AG04449 (cell line): ENCODE measurements at regions not wholly inside any gene's neighbourhood (a gene's known extent, or its start where the extent isn't known, plus 50 kb on each side); places are given as distances from the start of the nearest gene placed in this dataset.

Experiments
- CTCF ChIA-PET: fragments of 350-600 bp; formaldehyde crosslinking; extraction: SDS; loops from one replicate; lab custom pipeline; 2021; ENCODE audit warnings: antibody characterized with exemption; lab: Yijun Ruan, JAX
- POLR2A ChIA-PET: fragments of 400-600, 350-600 bp; formaldehyde crosslinking; extraction: SDS; loops from one replicate; lab custom pipeline; 2020; ENCODE audit warnings: antibody characterized with exemption, inconsistent platforms; lab: Yijun Ruan, JAX
- DNase-seq: peaks from one replicate; pipeline ENCODE4 v3.0.0-alpha.2; 2010; ENCODE audit warnings: low read depth, low spot score
- H3K4me3 ChIP-seq: 2 replicates; pipeline ENCODE4 v1.5.1; 2011; ENCODE audit warnings: low read depth, mild to moderate bottlenecking, control low read depth, low read length
- TF ChIP-seq, protein P1 (sequence below): IDR thresholded peaks from one replicate; pipeline ENCODE4 v1.5.1; 2011; ENCODE audit warnings: mild to moderate bottlenecking, moderate library complexity, low read length, control low read depth, inconsistent platforms; ENCODE audit not compliant: insufficient read depth; ENCODE audit errors: missing control alignments

- no peak overlapping the region for H3K4me3 ChIP-seq
- ChIA-PET POLR2A (interaction anchor here (0.6 to 1.4 kb wide), 2 partner anchors 41 to 127 kb away, joined by 3 read pairs; no protein-coding TSS in a partner anchor), CTCF (no interaction called here)
- TF ChIP-seq, protein P1, sequence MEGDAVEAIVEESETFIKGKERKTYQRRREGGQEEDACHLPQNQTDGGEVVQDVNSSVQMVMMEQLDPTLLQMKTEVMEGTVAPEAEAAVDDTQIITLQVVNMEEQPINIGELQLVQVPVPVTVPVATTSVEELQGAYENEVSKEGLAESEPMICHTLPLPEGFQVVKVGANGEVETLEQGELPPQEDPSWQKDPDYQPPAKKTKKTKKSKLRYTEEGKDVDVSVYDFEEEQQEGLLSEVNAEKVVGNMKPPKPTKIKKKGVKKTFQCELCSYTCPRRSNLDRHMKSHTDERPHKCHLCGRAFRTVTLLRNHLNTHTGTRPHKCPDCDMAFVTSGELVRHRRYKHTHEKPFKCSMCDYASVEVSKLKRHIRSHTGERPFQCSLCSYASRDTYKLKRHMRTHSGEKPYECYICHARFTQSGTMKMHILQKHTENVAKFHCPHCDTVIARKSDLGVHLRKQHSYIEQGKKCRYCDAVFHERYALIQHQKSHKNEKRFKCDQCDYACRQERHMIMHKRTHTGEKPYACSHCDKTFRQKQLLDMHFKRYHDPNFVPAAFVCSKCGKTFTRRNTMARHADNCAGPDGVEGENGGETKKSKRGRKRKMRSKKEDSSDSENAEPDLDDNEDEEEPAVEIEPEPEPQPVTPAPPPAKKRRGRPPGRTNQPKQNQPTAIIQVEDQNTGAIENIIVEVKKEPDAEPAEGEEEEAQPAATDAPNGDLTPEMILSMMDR: no peak
- DNase-seq: peak; percentile 9
Observed at GRCh38 chr6:165181951-165182414, 127.4 kb downstream of the C6orf118 start.

DNA sequence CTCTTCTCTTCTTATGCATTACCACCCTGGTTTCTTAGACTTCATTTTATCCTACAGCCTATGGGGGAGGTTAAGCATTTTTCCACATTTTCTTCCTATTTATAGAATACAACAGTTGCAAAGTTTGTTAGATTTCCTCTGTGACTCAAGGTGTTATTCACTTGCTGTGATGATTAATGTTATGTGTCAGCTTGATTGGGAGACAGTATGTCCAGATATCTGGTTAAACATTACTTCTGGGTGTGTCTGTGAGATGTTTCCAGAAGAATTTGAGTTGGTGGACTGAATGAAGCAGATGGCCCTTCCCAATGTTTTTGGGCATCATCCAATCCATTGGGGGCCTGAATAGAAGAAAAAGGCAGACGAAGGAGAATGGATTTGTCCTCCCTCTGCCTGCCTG, 131.3 kb downstream of the C6orf118 start:
- TF ChIP-seq, protein P1: no peak
- ChIA-PET POLR2A (interaction anchor here (0.6 to 1.1 kb wide), 2 partner anchors 10 to 50 kb away, joined by 3 to 4 read pairs; no protein-coding TSS in a partner anchor), CTCF (no interaction called here)
- H3K4me3 ChIP-seq: no peak overlapping the region
- no peak for DNase-seq

GRCh38 chr6:165173484-165173883, 135.9 kb downstream of the C6orf118 start:
- POLR2A ChIA-PET: no interaction called here
- no peak overlapping the region for H3K4me3 ChIP-seq
- CTCF ChIA-PET: no interaction called here
- no peak for DNase-seq
- TF ChIP-seq, protein P1: no peak

DNA sequence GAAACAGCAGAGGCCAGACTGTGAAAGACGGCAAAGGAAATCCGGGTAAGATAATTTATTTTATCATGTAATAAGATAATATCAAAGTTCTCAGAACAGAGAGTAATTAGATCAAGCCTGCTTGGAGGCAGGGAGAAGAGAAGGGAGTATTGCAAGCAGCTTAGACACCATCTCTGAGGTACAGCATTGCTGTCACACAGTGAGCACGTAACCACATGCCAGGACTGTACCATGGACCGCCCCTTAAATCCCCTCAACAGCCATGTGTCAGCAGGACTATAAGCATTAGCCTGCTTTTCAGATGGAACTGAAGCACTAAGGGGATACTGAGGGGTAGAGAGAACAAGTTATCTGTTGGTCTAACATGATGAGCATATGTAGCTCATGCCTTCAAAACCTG, 141.5 kb downstream of the C6orf118 start:
- TF ChIP-seq, protein P1: no peak
- CTCF ChIA-PET: no interaction called here
- DNase-seq: no peak

DNA sequence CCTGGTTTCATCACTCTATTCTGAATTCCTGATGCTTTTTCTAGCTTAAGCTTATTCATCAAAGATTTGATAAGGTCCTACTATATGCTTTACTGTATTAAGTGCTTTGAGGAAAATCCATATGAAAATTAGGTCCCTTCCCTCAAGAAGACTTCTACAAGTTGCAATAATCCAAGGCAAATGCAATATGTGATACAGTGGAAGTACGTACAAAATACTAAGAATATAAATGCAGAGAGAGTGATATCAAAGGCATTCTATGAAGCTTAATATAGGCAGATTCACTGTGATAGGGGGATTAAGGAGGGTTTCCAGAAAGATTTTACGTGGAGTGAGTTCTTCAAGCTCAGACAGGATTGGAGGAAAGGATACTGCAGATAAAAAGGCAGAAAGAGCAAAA, 142.1 kb downstream of the C6orf118 start:
- no peak for DNase-seq
- CTCF ChIA-PET: no interaction called here
- H3K4me3 ChIP-seq: no peak overlapping the region
- TF ChIP-seq, protein P1: no peak
- POLR2A ChIA-PET: no interaction called here

More for the DNA sequence above, 141.5 kb downstream of the C6orf118 start:
- POLR2A ChIA-PET: no interaction called here
- H3K4me3 ChIP-seq: no peak overlapping the region

- POLR2A ChIA-PET: no interaction called here
- TF ChIP-seq, protein P1: no peak
- H3K4me3 ChIP-seq: no peak overlapping the region
- DNase-seq: no peak
- CTCF ChIA-PET: no interaction called here
Observed at GRCh38 chr6:165163519-165163918, 145.9 kb downstream of the C6orf118 start.
